GM12875 (cell line): ENCODE measurements at regions not wholly inside any gene's neighbourhood (a gene's known extent, or its start where the extent isn't known, plus 50 kb on each side); places are given as distances from the start of the nearest gene placed in this dataset.

ENCODE experiments used
- H3K4me3 ChIP-seq: one replicate; pipeline ENCODE4 v1.5.1; 2011; ENCODE audit warnings: low read depth, low read length, control low read depth
- CTCF ChIP-seq: IDR thresholded peaks from 2 replicates; pipeline ENCODE4 v1.5.1; 2011; ENCODE audit warnings: low read depth, mild to moderate bottlenecking, control low read depth, inconsistent platforms, low read length, moderate library complexity, borderline replicate concordance; ENCODE audit not compliant: insufficient read depth

GRCh38 chr22:27267145-27267544 is 534.4 kb downstream of the MN1 start:
- no peak overlapping the region for H3K4me3 ChIP-seq
- TF ChIP-seq CTCF, result no peak

DNA sequence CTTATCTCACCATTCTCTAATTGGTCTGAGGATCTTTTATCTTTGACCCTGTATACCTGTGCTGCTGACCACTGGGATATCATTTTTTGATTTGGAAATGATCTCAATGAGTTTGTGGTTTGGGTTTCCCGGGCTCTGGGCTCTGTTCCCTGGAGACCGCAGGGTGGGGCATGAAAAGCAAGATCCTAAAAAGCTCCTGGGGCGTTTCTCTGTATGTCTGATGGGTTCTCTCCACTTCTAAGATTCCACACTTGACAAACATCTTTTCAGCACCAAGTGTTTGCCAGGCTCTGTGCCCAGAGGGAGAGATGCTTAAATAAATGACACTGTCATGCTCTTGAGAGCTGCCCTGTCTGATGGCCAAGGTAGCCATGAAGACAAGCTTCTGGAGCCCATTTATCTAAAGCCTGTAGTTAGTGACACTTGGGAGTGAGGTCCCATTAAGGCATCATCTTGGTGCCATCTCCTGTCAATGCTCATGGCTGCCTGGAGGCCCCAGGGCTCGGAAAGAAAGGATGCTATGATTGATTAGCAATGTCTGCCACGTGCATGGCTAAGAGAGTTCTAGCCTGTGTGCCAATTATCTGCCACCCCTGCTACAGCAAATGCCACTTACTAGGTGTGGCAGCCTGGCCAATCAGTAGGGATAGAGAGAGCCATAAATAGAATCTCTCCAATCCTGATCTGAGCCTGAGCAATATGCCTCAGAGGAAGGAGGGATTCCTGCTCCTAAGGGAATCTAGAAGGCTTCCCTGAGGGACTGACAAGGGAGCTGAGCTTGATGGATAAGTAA is 531.6 kb downstream of the MN1 start:
- H3K4me3 ChIP-seq, result no peak overlapping the region
- TF ChIP-seq CTCF, result no peak

DNA sequence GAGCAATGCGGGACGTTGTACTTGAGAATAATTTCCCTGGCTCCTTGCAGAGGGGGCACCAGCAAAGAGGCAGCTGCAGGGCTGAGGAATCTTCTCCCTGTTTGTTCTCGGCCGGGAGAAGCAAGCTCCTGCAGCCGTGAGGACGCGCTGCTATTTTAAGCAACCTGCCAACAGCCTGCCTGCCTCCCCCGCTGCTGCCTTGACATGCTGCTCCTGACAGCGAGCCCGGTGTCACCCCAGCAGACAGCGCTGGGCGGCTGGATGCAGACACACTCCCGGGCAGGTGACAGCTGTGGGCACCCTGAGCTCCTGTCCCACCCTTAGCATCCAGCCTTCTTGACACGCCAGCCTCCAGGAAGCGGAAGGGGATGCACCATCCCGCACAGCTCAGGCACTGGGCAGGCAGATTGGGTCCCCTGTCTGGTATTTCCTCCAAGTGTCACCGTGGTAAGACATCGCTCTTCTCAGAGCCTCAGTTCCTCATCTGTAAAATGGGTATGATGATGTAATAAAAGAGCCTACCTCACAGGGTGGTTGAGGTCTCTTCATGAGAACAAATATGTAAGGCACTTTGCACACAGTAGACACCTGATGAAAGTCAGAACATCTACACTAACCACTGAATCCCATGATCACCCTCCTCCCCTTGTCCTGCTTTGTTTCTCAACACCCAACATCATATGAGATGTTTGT is 530.6 kb downstream of the MN1 start:
- H3K4me3 ChIP-seq, result no peak overlapping the region
- no peak for TF ChIP-seq CTCF

- H3K4me3 ChIP-seq, result no peak overlapping the region
- TF ChIP-seq CTCF, result no peak
Observed at GRCh38 chr22:27273436-27273835, 528.1 kb downstream of the MN1 start.

DNA sequence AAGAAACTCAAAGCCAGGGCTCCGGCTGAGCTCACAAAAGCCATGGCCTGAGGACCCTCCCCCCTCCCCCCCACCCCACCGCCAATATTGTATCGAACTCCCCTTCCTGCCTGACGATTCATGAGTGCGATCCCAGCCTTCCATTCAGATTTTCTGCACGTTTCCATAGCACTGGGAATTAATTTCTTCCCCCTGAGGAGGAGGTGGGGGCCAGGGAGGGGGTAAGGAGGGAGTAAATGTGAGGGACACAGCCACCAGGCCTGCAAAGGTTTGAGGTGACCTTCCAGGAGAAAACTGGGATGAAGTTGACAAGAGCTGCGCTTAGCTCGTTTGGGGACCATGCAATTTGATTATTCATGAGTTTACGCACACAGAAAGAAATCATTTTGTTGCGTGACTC is 527.7 kb downstream of the MN1 start:
- no peak overlapping the region for H3K4me3 ChIP-seq
- no peak for TF ChIP-seq CTCF

DNA sequence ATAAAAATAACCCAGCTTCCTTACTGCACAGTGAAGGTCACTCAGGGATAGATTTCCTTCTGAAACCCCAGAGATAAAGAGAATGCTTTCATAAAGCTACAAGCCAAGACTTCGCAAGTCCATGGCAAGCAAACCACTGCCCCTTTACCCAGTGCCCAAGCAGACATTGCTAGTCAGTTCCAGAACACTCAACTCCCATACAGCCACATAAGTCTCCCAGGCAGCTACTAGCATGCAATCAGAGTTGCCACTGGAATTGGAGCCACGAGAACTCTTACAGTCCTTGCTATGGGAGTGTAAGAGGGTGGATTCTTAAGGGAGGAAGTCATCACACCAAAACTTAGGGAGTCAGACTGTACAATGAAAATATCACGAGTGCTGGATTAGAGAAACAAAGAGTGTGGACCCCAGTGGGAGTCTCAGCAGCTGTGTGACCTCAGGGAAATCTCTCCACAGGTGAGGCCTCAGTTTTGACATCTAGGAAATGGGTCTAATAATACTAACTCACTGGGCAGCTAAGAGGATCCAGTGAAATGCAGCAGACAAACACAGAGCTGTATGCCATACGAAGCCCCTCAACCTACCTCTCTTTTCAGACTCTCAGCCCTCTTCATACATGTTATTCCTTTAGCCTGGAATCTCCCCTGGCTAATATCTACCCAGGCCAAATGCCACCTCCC is 526.6 kb downstream of the MN1 start:
- no peak for TF ChIP-seq CTCF

More for the DNA sequence above, 526.6 kb downstream of the MN1 start:
- no peak overlapping the region for H3K4me3 ChIP-seq
